Smooth muscle cell (in vitro differentiated cells): ENCODE measurements at regions not wholly inside any gene's neighbourhood (a gene's known extent, or its start where the extent isn't known, plus 50 kb on each side); places are given as distances from the start of the nearest gene placed in this dataset.

Experiments used
- DNase-seq: peaks from one replicate; lab custom pipeline; 2025; ENCODE audit not compliant: unreplicated experiment; lab: John Stamatoyannopoulos, UW
- H2AFZ ChIP-seq: fragments of 200-600 bp; sonication (generic); 2 replicates; pipeline ENCODE4 v1.6.0; 2016; ENCODE audit warnings: antibody characterized with exemption, low read depth, mild to moderate bottlenecking
- H3F3A ChIP-seq: fragments of 200-600 bp; sonication (generic); 2 replicates; pipeline ENCODE4 v1.6.0; 2017; ENCODE audit warnings: antibody characterized with exemption, low read depth
- H3K27ac ChIP-seq: fragments of 200-600 bp; sonication (generic); 2 replicates; pipeline ENCODE4 v1.5.1; 2016; ENCODE audit warnings: low read depth, mild to moderate bottlenecking
- H3K27me3 ChIP-seq: fragments of 200-600 bp; sonication (generic); 2 replicates; pipeline ENCODE4 v1.6.1; 2016; ENCODE audit warnings: low read depth, mild to moderate bottlenecking
- H3K36me3 ChIP-seq: fragments of 200-600 bp; sonication (generic); 2 replicates; pipeline ENCODE4 v1.5.1; 2016; ENCODE audit warnings: low read depth
- H3K4me1 ChIP-seq: fragments of 200-600 bp; sonication (generic); 2 replicates; pipeline ENCODE4 v1.5.1; 2016; ENCODE audit warnings: low read depth
- H3K4me2 ChIP-seq: fragments of 200-600 bp; sonication (generic); 2 replicates; pipeline ENCODE4 v1.6.0; 2016; ENCODE audit warnings: mild to moderate bottlenecking
- H3K4me3 ChIP-seq: fragments of 200-600 bp; sonication (generic); 2 replicates; pipeline ENCODE4 v1.5.1; 2016; ENCODE audit warnings: mild to moderate bottlenecking
- H3K79me2 ChIP-seq: fragments of 200-600 bp; sonication (generic); 2 replicates; pipeline ENCODE4 v1.6.0; 2016; ENCODE audit warnings: low read depth, mild to moderate bottlenecking
- H3K9ac ChIP-seq: fragments of 200-600 bp; sonication (generic); 2 replicates; pipeline ENCODE4 v1.6.0; 2016; ENCODE audit warnings: low read depth
- H3K9me3 ChIP-seq: fragments of 200-600 bp; sonication (generic); replicated peaks from 2 replicates; pipeline ENCODE4 v1.5.1; 2016; ENCODE audit warnings: low read depth
- H4K20me1 ChIP-seq: fragments of 200-600 bp; sonication (generic); 2 replicates; pipeline ENCODE4 v1.6.0; 2016; ENCODE audit warnings: low read depth
- WGBS: methylation state at CpG from one replicate; pipeline ENCODE4 v1.1.7; 2016; ENCODE audit warnings: low lambda C conversion rate; 5-methylcytosine and 5-hydroxymethylcytosine counted together
- TF ChIP-seq, protein P1 (sequence below): fragments of 200-600 bp; sonication (generic); IDR thresholded peaks from 2 replicates; pipeline ENCODE4 v1.5.1; 2017; ENCODE audit warnings: borderline replicate concordance, mild to moderate bottlenecking, antibody characterized with exemption; ENCODE audit not compliant: insufficient read depth, poor library complexity, severe bottlenecking

DNA sequence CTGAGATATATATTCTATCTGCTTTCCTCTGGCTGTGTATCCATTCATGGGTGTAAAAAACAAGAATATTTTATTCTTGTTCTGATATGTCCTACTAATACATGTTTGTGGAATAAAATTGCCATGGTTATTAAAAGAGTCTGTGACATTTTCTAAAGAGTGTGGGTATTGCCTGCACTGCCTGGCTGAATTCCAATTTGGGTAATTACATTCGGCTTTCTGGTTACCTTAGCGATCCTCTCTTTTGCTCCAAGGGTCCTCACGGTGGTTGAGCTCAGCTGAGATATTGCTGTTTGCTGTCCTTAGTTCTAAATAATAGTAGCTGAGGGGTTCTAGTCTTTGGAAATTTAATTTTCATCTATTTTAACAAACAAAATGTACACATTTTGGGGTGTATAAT lies 301.4 kb upstream of the DNAJC19 start:
- Histone ChIP-seq H3K4me1 (no peaks in the 10 kb centered on the region), H3K9ac (no peak overlapping the region), H3K36me3 (no peaks in the 10 kb centered on the region), H4K20me1 (no peaks in the 10 kb centered on the region), H3F3A (no peaks in the 10 kb centered on the region), H3K4me2 (no peak overlapping the region), H3K9me3 (no peaks in the 10 kb centered on the region), H3K79me2 (no peaks in the 10 kb centered on the region), H3K27ac (no peak overlapping the region), H3K4me3 (no peak overlapping the region), H2AFZ (no peak overlapping the region), H3K27me3 (no peaks in the 10 kb centered on the region)
- 76% methylated on average over 3 of the region's 3 CpGs for WGBS
- TF ChIP-seq, protein P1, sequence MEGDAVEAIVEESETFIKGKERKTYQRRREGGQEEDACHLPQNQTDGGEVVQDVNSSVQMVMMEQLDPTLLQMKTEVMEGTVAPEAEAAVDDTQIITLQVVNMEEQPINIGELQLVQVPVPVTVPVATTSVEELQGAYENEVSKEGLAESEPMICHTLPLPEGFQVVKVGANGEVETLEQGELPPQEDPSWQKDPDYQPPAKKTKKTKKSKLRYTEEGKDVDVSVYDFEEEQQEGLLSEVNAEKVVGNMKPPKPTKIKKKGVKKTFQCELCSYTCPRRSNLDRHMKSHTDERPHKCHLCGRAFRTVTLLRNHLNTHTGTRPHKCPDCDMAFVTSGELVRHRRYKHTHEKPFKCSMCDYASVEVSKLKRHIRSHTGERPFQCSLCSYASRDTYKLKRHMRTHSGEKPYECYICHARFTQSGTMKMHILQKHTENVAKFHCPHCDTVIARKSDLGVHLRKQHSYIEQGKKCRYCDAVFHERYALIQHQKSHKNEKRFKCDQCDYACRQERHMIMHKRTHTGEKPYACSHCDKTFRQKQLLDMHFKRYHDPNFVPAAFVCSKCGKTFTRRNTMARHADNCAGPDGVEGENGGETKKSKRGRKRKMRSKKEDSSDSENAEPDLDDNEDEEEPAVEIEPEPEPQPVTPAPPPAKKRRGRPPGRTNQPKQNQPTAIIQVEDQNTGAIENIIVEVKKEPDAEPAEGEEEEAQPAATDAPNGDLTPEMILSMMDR: no peak
- no peak for DNase-seq

DNA sequence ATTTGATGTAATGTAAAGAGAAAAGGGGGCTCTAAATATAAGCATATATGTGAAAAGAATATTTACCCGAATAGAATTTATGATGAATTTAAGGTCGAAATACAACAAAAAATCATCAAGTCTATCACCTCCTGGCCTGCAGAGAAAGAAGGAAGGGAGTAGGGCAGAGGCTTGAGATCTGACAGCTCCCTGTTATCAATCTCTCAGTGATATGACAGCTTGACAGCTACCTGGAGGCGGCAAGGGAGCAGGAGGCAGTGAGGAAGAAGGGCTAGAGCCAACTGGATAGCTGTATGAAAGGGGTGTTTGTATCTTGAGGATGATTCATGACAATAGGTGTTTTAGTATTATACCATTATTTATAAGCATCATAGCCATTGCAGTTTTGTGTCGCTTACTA lies 299.8 kb upstream of the DNAJC19 start:
- Histone ChIP-seq H3K9ac (no peak overlapping the region), H3F3A (no peaks in the 10 kb centered on the region), H3K27me3 (no peaks in the 10 kb centered on the region), H3K4me3 (no peak overlapping the region), H3K36me3 (no peaks in the 10 kb centered on the region), H3K4me2 (no peak overlapping the region), H4K20me1 (no peaks in the 10 kb centered on the region), H3K79me2 (no peaks in the 10 kb centered on the region), H3K9me3 (no peaks in the 10 kb centered on the region), H2AFZ (no peak overlapping the region), H3K4me1 (no peaks in the 10 kb centered on the region), H3K27ac (no peak overlapping the region)
- TF ChIP-seq, protein P1: no peak
- DNase-seq: no peak
- WGBS: 86% methylated on average over 4 of the region's 4 CpGs

GRCh38 chr3:181288145-181288544 lies 298.6 kb upstream of the DNAJC19 start:
- no peaks in the 10 kb centered on the region for H3K27me3 ChIP-seq
- H3K36me3 ChIP-seq: no peaks in the 10 kb centered on the region
- H3K4me2 ChIP-seq: no peak overlapping the region
- H2AFZ ChIP-seq: no peak overlapping the region
- H3K4me1 ChIP-seq: no peaks in the 10 kb centered on the region
- H3K79me2 ChIP-seq: no peaks in the 10 kb centered on the region
- no peaks in the 10 kb centered on the region for H4K20me1 ChIP-seq
- H3K9ac ChIP-seq: no peak overlapping the region
- H3K4me3 ChIP-seq: no peak overlapping the region
- WGBS: 93% methylated on average over 2 of the region's 3 CpGs
- H3K9me3 ChIP-seq: no peaks in the 10 kb centered on the region
- TF ChIP-seq, protein P1: no peak
- DNase-seq: no peak
- no peak overlapping the region for H3K27ac ChIP-seq
- no peaks in the 10 kb centered on the region for H3F3A ChIP-seq

GRCh38 chr3:181279239-181279565 lies 289.7 kb upstream of the DNAJC19 start:
- Histone ChIP-seq H3K4me2 (no peak overlapping the region), H3K36me3 (no peaks in the 10 kb centered on the region), H3F3A (no peaks in the 10 kb centered on the region), H3K9me3 (no peaks in the 10 kb centered on the region), H3K9ac (no peak overlapping the region), H3K79me2 (no peaks in the 10 kb centered on the region), H3K27ac (no peak overlapping the region), H3K4me3 (no peak overlapping the region), H2AFZ (no peak overlapping the region), H3K4me1 (no peaks in the 10 kb centered on the region), H3K27me3 (peaks cover 10% of the 10 kb centered on the region), H4K20me1 (no peaks in the 10 kb centered on the region)
- TF ChIP-seq, protein P1: no peak
- no peak for DNase-seq
- WGBS: 90% methylated on average over 2 of the region's 2 CpGs
